GM19328 (cell line): ENCODE measurements at regions not wholly inside any gene's neighbourhood (a gene's known extent, or its start where the extent isn't known, plus 50 kb on each side); places are given as distances from the start of the nearest gene placed in this dataset.
"Not testable (repeated sequence)": the region's sequence is repeated elsewhere in the genome, so short reads cannot be mapped to it uniquely, and the experiment has no call there.

Experiments
- ATAC-seq: cut with Tn5 transposase; IDR thresholded peaks from one replicate; pipeline ENCODE4 v1.9.1; 2021; ENCODE audit warnings: mild to moderate bottlenecking, moderate library complexity; ENCODE audit not compliant: unreplicated experiment

DNA sequence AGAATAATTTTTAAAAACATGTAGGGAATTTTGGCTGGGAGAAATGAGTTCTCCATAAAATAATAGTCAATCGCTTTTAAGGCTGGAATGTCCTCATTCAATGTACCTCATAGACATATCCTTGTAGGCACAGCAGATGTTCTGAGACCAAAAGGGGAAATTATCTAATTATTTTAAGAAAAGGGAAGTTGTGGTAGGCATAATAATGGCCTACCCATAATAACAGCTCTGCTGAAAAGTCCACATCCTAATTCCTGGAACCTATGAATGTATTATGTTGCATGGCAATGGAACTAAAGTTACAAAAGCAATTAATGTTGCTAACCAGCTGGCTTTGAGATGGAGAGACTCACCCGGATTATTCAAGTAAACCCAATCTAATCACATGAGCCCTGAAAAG, 216.1 kb downstream of the TRIM36 start:
- no peak for ATAC-seq

DNA sequence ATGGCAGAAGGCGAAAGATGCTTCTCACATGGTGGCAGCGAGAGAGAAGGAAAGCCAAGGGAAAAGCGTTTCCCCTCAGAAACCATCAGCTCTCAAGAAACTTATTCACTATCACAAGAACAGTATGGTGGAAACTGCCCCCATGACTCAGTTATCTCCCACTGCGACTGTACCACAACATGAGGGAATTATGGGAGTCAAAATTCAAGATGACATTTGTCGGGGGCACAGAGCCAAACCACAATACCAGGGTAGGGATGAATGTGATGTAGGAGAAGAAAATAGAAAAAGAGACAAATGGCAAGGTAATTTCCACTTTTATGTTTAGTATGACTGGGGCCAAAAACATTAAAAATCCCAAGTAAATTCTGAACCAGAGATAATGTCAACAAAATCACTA, 216.8 kb downstream of the TRIM36 start:
- ATAC-seq: no peak

DNA sequence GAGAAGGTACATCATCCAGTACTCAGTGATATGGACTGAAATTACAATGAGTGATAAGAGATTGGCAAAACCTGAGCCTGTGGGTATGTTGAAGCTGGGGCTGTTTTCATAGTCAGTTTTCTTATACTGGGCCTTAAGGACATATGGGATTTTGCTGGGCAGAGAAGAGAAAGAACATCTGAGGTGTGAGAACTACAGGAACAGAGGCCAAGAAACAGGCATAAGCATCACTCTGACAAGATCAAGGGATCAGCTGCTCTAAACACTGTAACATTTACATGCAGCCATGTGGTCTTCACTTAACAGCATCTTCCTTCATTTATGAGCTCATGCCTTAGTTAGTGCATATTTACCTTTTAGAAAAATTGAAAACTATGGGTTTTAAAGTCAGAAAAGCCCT, 220.0 kb downstream of the TRIM36 start:
- ATAC-seq: no peak

DNA sequence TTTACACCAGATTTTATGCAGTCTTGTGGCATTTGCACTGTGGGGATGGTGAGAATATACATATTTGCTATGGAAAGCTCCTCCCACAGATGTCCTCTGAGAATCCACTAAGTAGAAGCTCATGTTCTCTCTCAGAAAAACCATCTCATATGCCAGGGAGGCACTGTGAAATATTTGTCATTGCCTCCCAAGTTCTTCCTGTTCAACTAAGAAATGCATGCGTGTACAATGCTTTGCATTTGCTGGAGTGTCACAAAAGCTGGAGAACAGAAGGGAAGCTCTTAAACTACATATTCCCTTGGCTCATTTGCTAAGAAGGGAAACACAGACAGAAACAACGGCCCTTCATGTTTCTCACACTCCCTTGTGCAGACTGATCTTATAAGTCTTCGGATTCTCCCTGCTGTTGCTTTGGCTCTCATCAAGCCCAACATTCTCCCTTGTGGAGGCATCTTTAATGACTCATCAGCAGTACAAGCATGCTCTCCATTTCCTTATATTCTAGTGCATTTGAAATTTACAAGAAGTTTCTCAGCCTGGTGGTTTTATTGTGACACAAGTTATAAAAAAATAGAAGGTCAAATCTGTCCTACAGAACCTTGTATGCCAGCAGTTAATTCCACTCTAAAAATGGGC, 220.6 kb downstream of the TRIM36 start:
- no peak for ATAC-seq

DNA sequence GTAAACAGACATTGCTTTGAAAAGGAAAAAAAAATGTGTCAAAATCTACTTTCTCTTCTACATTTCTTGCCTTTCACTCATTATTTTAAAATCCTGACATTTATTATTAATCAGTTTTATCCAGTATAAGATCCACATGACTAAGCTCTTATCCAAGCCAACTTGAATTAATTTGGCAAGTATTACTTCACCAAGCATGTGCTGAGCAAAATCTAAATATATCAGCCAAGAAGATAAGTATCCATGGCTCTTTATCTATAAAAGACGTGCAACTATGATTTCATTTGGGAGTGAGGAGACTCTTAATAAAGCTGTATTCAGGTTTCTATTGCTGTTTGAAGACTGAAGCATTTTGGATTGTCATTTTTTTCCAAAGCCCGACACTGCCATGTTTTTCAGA, 221.3 kb downstream of the TRIM36 start:
- ATAC-seq: no peak

DNA sequence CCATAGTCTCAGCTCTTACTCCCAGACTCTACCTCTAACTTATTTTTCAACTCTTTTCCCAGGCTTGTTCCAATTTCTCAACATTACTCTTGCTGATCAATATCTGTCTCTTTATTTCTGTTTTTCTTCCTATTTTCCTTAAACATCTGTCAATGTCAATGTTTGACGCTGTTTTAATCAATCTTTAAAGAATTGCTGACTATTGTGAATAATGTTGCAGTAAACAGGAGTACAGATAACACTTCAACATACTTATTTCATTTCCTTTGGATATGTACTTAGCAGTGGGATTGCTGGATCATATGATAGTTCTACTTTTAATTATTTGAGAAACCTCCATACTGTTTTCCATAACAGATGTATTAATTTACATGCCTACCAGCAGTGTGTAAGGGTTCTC, 229.0 kb downstream of the TRIM36 start:
- ATAC-seq: no peak

DNA sequence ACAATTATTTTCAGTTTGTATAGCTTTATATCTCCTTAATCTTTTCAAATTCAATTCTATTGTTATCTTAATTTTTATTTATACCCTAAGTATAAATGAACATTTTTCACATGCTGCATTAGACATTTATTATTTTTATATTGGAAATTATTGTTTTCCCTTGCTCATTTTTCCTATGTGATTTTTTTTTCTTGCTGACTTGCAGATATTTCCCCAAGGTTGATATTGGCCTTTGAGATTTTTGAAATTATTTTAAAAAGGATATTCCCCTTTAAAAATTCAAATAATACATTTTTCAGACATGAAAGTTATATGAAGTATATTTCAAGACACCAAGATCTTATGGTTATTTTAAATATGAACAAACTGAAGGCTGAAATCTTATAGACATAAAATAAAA, 234.2 kb downstream of the TRIM36 start:
- no peak for ATAC-seq

DNA sequence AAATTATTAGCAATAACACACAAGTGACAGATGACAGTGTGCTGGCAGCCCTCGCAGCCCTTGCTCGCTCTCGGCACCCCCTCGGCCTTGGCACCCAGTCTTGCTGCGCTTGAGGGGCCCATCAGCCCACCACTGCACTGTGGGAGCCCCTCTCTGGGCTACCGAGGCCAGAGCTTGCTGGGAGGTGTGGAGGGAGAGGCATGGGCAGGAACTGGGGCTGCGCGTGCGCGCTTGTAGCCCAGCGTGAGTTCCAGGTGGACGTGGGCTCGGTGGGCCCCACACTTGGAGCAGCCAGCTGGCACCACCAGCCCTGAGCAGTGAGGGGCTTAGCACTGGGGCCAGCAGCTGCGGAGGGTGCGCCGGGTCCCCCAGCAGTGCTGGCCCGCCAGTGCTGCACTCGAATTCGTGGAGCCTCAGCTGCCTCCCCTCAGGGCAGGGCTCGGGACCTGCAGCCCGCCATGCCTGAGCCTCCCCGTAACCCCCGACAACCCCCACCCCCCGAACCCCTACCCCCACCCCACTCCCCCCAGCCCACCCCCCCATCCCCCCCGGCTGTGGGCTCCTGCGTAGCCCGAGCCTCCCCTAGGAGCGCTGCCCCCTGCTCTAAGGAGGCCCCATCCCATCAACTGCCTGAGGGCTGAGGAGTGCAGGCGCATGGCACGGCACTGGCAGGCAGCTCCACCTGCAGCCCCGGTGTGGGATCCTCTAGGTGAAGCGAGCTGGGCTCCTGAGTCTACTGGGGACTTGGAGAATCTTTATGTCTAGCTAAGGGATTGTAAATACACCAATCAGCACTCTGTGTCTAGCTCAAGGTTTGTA, 240.9 kb downstream of the TRIM36 start:
- no peak for ATAC-seq

DNA sequence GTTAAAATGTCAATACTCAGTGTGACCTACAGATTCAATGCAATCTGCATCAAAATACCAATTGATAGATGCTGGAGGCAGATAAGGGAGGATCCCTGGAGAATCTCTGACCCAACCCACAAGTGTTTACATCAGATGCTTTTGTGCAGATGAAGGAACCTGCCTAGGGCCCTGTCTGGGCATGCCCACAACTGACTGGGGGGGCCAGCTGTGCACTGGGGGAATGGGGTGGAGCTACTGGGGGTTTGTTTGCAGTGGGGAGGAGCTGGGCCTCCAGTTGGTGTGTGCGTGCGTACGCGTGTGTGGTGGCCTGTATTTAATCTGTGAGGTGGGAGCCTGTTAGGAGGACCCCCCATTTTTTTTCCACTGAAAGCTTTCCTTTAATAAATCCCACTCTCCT, 244.9 kb downstream of the TRIM36 start:
- ATAC-seq: no peak

DNA sequence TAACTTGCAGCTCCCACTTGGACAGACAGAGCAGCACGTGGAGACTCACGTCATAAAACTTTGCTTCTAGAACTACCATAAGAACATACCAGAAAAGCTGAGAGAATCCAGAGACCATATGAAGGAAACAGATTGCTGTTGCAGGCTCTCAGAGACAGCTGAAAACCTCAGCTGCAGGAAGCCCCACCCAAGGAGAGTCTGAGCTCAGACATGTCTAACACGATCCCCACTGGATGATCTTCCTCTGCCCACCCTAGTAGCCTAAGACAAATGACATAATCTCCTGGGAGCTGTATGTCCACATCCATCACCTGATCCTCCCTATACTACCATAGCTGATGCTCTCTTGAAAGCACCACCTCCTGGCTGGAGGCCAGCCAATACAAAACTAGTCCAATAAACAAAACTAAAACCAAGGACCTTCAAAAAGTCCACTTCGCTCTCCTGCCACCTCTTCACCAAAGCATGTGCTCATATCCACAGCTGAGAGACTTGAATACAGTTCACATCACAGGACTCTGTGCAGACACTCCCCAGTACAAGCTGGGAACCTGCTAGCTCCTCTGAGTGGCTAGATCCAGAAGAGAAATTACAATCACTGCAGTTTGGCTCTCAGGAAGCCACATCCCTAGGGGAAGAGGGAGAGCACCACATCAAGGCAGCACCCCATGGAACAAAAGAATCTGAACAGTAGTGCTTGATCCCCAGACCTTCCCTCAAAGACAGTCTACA, 257.4 kb downstream of the TRIM36 start:
- no peak for ATAC-seq

DNA sequence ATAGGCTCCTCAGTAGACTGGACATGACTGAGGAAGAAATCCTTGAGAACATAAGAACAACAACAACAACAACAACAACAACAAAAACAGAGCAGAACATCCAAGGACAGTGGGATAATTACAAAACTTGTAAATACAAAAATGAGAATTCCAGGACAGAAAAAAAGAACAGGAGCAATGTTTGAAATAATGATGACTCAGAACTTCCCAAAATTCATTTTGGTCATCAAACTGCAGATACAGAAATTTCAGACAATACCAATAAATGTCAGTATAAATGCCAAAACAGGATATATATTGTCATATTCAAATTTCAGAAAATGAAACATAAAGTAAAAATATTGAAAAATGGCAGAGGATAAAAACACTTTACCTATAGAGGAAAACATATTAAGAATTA, 259.0 kb downstream of the TRIM36 start:
- ATAC-seq: no peak

DNA sequence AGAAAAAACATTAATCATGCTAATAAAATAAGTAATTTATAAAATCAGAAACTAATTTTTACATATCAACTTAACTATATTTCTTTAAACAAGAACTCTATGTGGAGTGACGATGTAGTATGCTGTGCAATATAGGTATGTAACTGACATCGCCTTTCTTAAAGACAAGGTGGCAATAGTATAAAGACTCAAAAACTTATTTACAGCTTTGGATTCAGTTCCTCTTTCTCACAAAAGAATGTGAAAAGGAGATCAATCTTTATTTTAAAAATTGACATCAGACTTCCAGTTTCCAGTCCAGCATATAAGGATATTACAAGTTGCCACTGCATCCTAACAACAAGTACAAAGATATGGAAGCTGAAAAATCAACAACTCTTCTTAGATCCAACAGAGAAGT, 260.3 kb downstream of the TRIM36 start:
- no peak for ATAC-seq

DNA sequence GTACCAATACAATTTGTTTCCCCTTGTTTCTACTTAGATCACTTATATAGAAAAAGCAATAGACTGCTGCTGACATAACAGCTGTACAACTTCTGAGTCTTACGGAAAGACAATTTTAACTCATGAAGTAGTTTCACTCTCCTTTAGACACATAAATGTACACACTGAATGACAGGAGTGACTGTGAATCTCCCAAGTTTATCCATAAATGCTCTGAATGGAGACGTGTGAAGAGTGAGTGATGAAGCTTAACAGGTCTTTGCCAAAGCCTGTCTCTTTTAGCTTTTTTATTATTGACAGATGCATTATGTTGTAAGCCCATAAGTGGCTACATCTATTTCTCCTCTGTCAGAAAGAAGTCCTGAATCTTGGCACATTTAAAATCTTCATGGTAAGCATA, 265.9 kb downstream of the TRIM36 start:
- no peak for ATAC-seq

DNA sequence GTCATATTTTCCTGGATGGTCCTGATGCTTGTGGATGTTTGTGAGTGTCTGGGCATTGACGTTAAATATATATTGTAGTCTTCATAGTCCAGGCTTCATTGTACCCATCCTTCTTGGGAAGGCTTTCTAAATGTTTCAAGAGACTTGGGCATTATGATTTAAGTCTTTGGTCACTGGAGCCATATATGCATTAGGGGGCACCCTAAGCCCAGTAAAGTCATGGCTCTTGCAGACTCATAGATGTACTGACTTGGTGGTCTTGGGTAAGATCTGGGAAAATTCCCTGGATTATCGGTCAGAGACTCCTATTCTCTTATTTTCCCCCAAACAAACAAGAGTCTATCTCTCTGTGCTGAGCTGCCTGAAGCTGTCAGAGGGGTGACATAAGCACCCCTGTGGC, 271.1 kb downstream of the TRIM36 start:
- no peak for ATAC-seq

DNA sequence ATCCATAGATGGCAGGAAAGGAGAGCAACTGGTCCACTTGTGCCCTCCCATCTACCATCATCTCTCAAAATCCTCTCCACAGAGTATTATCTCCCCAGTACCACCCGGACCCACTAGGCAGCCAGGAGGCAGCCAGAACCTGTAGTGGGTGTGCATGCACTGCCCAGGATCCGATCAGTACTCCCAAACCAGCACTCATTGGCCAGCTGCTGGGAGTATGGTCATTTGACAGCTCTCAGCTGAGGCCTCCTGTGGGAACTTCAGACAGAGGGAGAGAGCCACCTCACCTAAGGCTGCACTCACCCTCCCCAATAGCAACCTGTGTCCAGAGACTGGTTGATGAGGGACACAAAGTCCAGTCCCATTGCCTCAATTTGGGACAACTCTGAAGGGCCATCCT, 286.0 kb downstream of the TRIM36 start:
- no peak for ATAC-seq

DNA sequence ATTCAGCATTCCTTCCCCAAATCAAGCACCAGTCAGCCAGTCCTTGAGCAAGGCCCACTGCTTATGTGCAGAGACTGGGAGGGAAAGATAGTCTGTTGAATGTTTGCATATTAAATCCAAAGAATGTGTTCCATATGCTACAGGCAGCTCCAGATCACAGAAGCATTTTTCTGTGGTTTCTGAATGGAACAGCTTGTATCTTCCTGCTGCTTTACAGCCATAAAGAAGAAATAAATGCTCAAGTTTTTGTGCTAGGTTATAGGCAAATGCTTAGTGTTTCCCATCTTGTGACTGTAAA, 310.3 kb downstream of the TRIM36 start:
- no peak for ATAC-seq

DNA sequence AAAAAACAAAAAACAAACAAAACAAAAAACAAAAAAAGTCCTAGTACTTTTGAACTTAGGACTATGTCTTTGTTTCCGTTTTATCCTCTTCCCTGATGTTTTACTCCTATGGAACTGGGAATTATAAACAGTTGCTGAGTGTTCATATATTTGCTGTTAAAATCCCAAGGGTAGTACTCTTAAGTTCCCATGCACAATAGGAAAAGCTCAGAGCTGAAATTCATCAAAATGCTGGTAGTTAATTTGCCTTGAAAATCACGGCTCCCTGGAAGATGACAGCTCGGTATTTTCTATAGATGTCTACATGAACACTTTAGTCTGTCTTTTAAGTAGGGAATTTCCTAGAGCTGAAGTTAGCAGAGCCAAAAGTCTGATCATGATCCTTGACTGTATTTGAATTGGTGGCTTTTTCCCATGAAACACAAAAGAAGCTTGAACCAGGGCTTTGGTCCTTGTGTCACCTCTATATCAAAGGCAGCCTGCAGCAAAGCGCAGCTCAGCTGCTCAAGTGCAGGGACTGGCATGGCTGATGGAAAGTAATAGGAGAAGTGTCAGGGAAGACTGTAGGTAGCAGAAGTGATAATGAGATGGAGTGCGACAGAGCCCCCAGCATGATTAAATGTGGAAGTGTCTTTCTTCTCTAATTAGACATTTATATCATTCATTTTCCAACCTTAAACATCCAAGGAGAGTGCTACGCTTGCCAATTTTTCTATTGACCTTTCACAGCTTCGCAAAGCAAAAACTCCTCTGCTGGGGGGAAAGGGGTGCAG, 310.9 kb downstream of the TRIM36 start:
- no peak for ATAC-seq

DNA sequence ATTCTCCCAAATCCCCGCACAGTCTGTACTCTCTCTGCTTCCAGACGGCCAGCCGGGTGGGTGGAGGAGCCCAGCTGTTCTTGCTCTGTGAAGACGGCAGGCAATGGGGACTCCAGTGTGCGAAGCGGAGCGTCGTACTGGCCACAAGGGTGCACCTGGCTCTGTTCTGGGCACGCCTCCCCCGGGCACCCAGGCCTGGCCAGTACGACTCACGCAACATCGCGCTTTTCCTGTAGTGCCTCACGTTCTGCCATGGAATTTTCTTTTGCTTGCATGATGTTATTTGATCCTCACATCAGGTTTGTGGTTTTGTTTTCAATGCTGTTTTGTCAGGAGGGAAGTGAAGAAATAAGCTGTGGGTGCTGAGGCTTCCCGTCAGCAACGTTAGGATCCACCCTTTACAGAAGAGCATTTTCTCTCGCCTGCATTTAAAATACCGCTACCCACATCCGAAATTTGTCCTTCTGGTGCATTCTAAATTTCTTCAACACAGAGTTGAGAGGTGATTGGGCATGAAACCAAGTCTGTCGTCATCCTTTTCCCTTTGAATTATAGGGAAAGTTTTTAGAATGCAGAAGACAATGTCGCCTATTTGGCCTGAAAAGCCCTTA, 311.7 kb downstream of the TRIM36 start:
- ATAC-seq: no peak

DNA sequence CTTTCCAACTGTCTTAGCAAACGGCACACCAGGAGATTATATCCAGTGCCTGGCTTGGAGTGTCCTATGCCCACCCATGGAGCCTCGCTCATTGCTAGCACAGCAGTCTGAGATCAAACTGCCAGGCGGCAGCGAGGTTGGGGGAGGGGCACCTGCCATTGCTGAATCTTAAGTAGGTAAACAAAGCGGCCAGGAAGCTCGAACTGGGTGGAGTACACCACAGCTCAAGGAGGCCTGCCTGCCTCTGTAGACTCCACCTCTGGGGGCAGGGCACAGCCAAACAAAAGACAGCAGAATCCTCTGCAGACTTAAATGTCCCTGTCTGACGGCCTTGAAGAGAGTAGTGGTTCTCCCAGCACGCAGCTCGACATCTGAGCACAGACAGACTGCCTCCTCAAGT, 325.0 kb downstream of the TRIM36 start:
- ATAC-seq: not testable (repeated sequence)

DNA sequence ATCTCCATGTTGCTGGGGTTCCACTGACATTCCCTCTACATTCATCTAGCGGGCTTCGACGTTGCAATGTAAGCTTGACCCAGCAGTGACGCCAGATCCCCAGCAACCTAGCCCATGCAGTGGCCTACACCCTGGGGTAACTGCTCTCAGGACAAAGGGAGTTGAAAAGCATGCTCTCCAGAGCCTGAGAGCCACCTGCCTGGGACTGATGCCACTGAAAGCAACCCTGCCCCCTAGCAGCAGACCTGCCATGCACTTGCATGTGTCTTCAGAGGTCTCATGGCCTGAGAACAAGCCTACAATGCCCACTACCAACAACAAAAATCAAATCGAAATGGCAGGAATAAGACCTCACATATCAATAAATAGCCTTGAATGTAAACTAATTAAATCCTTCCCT, 330.3 kb downstream of the TRIM36 start:
- ATAC-seq: no peak

DNA sequence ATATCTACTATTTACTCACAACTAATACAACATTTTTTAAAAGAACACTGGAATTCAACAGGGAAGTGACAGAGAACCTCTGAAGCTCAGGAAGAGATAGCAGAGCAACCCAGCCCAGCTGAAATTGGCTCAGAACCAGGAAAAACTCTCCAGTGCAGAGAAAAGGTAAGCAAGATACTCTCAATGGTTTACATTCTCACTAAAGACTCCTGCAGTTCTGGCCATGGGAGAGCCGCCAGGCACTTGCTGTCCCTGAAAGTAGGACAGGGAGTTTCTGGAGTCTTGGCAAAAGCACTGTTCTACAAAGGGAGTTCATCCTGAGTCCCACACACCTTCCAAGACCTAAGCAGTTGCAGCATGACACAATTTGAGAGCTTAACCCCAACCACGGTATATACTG, 330.8 kb downstream of the TRIM36 start:
- ATAC-seq: no peak
